H9 (cell line): ENCODE measurements at regions not wholly inside any gene's neighbourhood (a gene's known extent, or its start where the extent isn't known, plus 50 kb on each side); places are given as distances from the start of the nearest gene placed in this dataset.
"Not testable (repeated sequence)": the region's sequence is repeated elsewhere in the genome, so short reads cannot be mapped to it uniquely, and the experiment has no call there.

Experiments
- DNase-seq: peaks from one replicate; pipeline ENCODE4 v3.0.0-alpha.2; 2017
- H2AFZ ChIP-seq: one replicate; pipeline ENCODE4 v1.6.1; 2013; ENCODE audit warnings: mild to moderate bottlenecking, low read length, control low read depth, moderate library complexity
- H2AK5ac ChIP-seq: 2 replicates; pipeline ENCODE4 v1.6.1; 2013; ENCODE audit warnings: low read length, control low read depth, mixed read lengths; ENCODE audit not compliant: insufficient read length
- H2BK120ac ChIP-seq: one replicate; pipeline ENCODE4 v1.6.1; 2013; ENCODE audit warnings: low read depth, mild to moderate bottlenecking, low read length, control low read depth, inconsistent platforms; ENCODE audit not compliant: poor library complexity, severe bottlenecking
- H2BK12ac ChIP-seq: 2 replicates; pipeline ENCODE4 v1.6.1; 2013; ENCODE audit warnings: low read length, control low read depth, mixed read lengths, low read depth; ENCODE audit not compliant: insufficient read length
- H2BK15ac ChIP-seq: 2 replicates; pipeline ENCODE4 v1.6.1; 2013; ENCODE audit warnings: low read depth, low read length, control low read depth
- H2BK20ac ChIP-seq: one replicate; pipeline ENCODE4 v1.6.1; 2013; ENCODE audit warnings: low read depth, mild to moderate bottlenecking, low read length, control low read depth, inconsistent platforms; ENCODE audit not compliant: poor library complexity, severe bottlenecking
- H2BK5ac ChIP-seq: 2 replicates; pipeline ENCODE4 v1.6.1; 2013; ENCODE audit warnings: low read length, control low read depth, mixed read lengths; ENCODE audit not compliant: insufficient read length
- H3K14ac ChIP-seq: 2 replicates; pipeline ENCODE4 v1.6.1; 2013; ENCODE audit warnings: low read length, control low read depth; ENCODE audit not compliant: insufficient read depth
- H3K18ac ChIP-seq: 2 replicates; pipeline ENCODE4 v1.6.1; 2013; ENCODE audit warnings: low read depth, mild to moderate bottlenecking, mixed read lengths, low read length, control low read depth; ENCODE audit not compliant: insufficient read length
- H3K23ac ChIP-seq: 2 replicates; pipeline ENCODE4 v1.6.1; 2013; ENCODE audit warnings: low read length, control low read depth, mixed read lengths, low read depth; ENCODE audit not compliant: insufficient read length
- H3K23me2 ChIP-seq: 2 replicates; pipeline ENCODE4 v1.6.1; 2013; ENCODE audit warnings: low read depth, mild to moderate bottlenecking, mixed read lengths, low read length, control low read depth; ENCODE audit not compliant: insufficient read length, poor library complexity, severe bottlenecking
- H3K27ac ChIP-seq: 2 replicates; pipeline ENCODE4 v1.5.1; 2013; ENCODE audit warnings: low read length, control low read depth, mixed read lengths, low read depth; ENCODE audit not compliant: insufficient read length
- H3K27me3 ChIP-seq: 2 replicates; pipeline ENCODE4 v1.6.1; 2013; ENCODE audit warnings: low read length, control low read depth, inconsistent platforms; ENCODE audit not compliant: insufficient read depth
- H3K4ac ChIP-seq: 2 replicates; pipeline ENCODE4 v1.6.1; 2013; ENCODE audit warnings: low read depth, mild to moderate bottlenecking, control low read depth, inconsistent platforms, low read length, moderate library complexity
- H3K4me1 ChIP-seq: 2 replicates; pipeline ENCODE4 v1.6.1; 2013; ENCODE audit warnings: low read length, control low read depth, inconsistent platforms; ENCODE audit not compliant: insufficient read depth
- H3K4me2 ChIP-seq: 2 replicates; pipeline ENCODE4 v1.6.1; 2013; ENCODE audit warnings: low read length, control low read depth, mixed read lengths; ENCODE audit not compliant: insufficient read length, insufficient read depth
- H3K56ac ChIP-seq: 2 replicates; pipeline ENCODE4 v1.6.1; 2013; ENCODE audit warnings: low read depth, mild to moderate bottlenecking, mixed read lengths, low read length, control low read depth; ENCODE audit not compliant: insufficient read length
- H3K79me1 ChIP-seq: 2 replicates; pipeline ENCODE4 v1.6.1; 2013; ENCODE audit warnings: low read depth, mild to moderate bottlenecking, moderate library complexity, low read length, control low read depth, inconsistent platforms; ENCODE audit not compliant: insufficient read depth, poor library complexity, severe bottlenecking
- H3K79me2 ChIP-seq: 2 replicates; pipeline ENCODE4 v1.6.1; 2013; ENCODE audit warnings: low read length, control low read depth, inconsistent platforms; ENCODE audit not compliant: insufficient read depth
- H3K9ac ChIP-seq: 2 replicates; pipeline ENCODE4 v1.6.1; 2013; ENCODE audit warnings: low read length, control low read depth, mixed read lengths; ENCODE audit not compliant: insufficient read length; ENCODE audit errors: extremely low read depth
- H3K9me3 ChIP-seq: one replicate; pipeline ENCODE4 v1.6.1; 2013; ENCODE audit warnings: low read depth, low read length, inconsistent platforms; ENCODE audit not compliant: control insufficient read depth
- H3T11ph ChIP-seq: one replicate; pipeline ENCODE4 v1.6.1; 2013; ENCODE audit warnings: mild to moderate bottlenecking, low read length, control low read depth, inconsistent platforms
- H4K20me1 ChIP-seq: one replicate; pipeline ENCODE4 v1.6.1; 2013; ENCODE audit not compliant: control insufficient read depth, insufficient read length, insufficient read depth
- H4K5ac ChIP-seq: 2 replicates; pipeline ENCODE4 v1.6.1; 2013; ENCODE audit warnings: low read depth, mild to moderate bottlenecking, mixed read lengths, low read length, control low read depth; ENCODE audit not compliant: insufficient read length
- H4K8ac ChIP-seq: replicated peaks from 2 replicates; pipeline ENCODE4 v1.6.1; 2013; ENCODE audit warnings: low read length, control low read depth, mixed read lengths, low read depth; ENCODE audit not compliant: insufficient read length
- H4K91ac ChIP-seq: 2 replicates; pipeline ENCODE4 v1.6.1; 2013; ENCODE audit warnings: low read depth, mild to moderate bottlenecking, moderate library complexity, mixed read lengths, low read length, control low read depth; ENCODE audit not compliant: insufficient read length
- H3K27ac Mint-ChIP-seq, 3 experiments: 2 replicates in 2 of 3; 3 replicates in 1 of 3; pipeline ENCODE4 v1.8.0; 2020 to 2021; ENCODE audit warnings: mixed read lengths in 3 of 3, mild to moderate bottlenecking in 1 of 3, moderate library complexity in 1 of 3
- H3K27me3 Mint-ChIP-seq: 2 replicates; pipeline ENCODE4 v1.8.0; 2021; ENCODE audit warnings: low read depth, mild to moderate bottlenecking, moderate library complexity, mixed read lengths
- H3K36me3 Mint-ChIP-seq, 3 experiments: 2 replicates in 2 of 3; 3 replicates in 1 of 3; pipeline ENCODE4 v1.8.0; 2020 to 2021; ENCODE audit warnings: low read depth in 3 of 3, mixed read lengths in 3 of 3; ENCODE audit not compliant: insufficient read depth in 1 of 3
- H3K4me1 Mint-ChIP-seq, 2 experiments: 2 replicates each; pipeline ENCODE4 v1.8.0; 2020; ENCODE audit warnings: mixed read lengths in 2 of 2
- H3K4me3 Mint-ChIP-seq, 2 experiments: 2 replicates in 1 of 2; 3 replicates in 1 of 2; pipeline ENCODE4 v1.8.0; 2020 to 2021; ENCODE audit warnings: mild to moderate bottlenecking in 2 of 2, mixed read lengths in 2 of 2, moderate library complexity in 1 of 2
- H3K9me3 Mint-ChIP-seq, 2 experiments: 2 replicates in 1 of 2; 3 replicates in 1 of 2; pipeline ENCODE4 v1.8.0; 2020; ENCODE audit warnings: mild to moderate bottlenecking in 2 of 2, mixed read lengths in 2 of 2, moderate library complexity in 1 of 2
- WGBS: extraction: QIAGEN DNeasy Blood & Tissue Kit; methylation state at CpG from one replicate; pipeline ENCODE4 v1.1.7; 2013; ENCODE audit warnings: missing lambda C conversion rate, low lambda C conversion rate, mixed read lengths; ENCODE audit not compliant: insufficient read length; ENCODE audit errors: extremely low coverage; 5-methylcytosine and 5-hydroxymethylcytosine counted together
- TF ChIP-seq, protein P1 (sequence below): fragments of 200-600 bp; sonication (generic); conservative IDR thresholded peaks from 3 replicates; pipeline ENCODE4 v1.8.0; 2021; ENCODE audit warnings: antibody characterized with exemption, mild to moderate bottlenecking

DNA sequence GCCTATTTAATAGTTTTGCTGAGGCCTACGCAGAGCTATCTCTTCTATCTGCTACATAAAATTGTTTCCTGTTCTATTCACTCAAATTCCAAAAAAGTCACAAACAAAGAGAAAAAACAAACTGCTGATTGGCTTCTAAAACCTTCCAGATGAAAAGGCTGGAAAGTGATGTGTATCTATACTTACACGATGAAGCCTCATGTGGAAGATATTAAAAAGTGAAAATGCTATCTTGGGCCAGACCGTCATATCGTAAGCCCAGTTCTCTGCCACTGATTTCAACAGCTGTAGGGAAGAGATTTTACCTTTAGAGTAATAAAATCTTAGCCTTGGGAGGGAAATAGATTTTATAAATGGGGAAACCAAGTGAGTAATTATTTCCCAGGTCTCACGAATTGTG is 394.8 kb downstream of the KIF20B start:
- Mint-ChIP-seq H3K36me3 (peaks cover 0 to 2% (median 0%) of the 10 kb centered on the region in 3 experiments; a peak in 1 of 7 replicates), H3K27ac (no peak overlapping the region), H3K9me3 (no peaks in the 10 kb centered on the region; a peak in 1 of 5 replicates), H3K27me3 (no peaks in the 10 kb centered on the region), H3K4me1 (peaks cover 19 to 32% of the 10 kb centered on the region in 2 experiments), H3K4me3 (no peak overlapping the region)
- no peak overlapping the region for H3K18ac ChIP-seq
- H3K14ac ChIP-seq: no peak overlapping the region
- H2BK5ac ChIP-seq: no peak overlapping the region
- H3K4me1 ChIP-seq: peaks cover 3% of the 10 kb centered on the region; the same call in 1 of the 2 replicates
- no peaks in the 10 kb centered on the region for H3K79me2 ChIP-seq
- H3K27ac ChIP-seq: no peak overlapping the region
- H2AK5ac ChIP-seq: no peak overlapping the region
- H3K9me3 ChIP-seq: no peaks in the 10 kb centered on the region
- no peak overlapping the region for H3K4me2 ChIP-seq
- WGBS: no CpG with 5 or more reads among the region's 5 CpGs
- no peak overlapping the region for H2AFZ ChIP-seq
- no peak for DNase-seq
- H4K5ac ChIP-seq: no peak overlapping the region
- H3K4ac ChIP-seq: no peak overlapping the region
- no peaks in the 10 kb centered on the region for H3K27me3 ChIP-seq
- no peak overlapping the region for H4K8ac ChIP-seq
- TF ChIP-seq, protein P1, sequence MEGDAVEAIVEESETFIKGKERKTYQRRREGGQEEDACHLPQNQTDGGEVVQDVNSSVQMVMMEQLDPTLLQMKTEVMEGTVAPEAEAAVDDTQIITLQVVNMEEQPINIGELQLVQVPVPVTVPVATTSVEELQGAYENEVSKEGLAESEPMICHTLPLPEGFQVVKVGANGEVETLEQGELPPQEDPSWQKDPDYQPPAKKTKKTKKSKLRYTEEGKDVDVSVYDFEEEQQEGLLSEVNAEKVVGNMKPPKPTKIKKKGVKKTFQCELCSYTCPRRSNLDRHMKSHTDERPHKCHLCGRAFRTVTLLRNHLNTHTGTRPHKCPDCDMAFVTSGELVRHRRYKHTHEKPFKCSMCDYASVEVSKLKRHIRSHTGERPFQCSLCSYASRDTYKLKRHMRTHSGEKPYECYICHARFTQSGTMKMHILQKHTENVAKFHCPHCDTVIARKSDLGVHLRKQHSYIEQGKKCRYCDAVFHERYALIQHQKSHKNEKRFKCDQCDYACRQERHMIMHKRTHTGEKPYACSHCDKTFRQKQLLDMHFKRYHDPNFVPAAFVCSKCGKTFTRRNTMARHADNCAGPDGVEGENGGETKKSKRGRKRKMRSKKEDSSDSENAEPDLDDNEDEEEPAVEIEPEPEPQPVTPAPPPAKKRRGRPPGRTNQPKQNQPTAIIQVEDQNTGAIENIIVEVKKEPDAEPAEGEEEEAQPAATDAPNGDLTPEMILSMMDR: no peak
- no peak overlapping the region for H3K56ac ChIP-seq
- H3K23ac ChIP-seq: no peak overlapping the region
- H2BK20ac ChIP-seq: no peak overlapping the region
- no peak overlapping the region for H2BK12ac ChIP-seq
- no peaks in the 10 kb centered on the region for H4K20me1 ChIP-seq
- H3T11ph ChIP-seq: no peak overlapping the region
- H4K91ac ChIP-seq: no peak overlapping the region
- H3K23me2 ChIP-seq: no peaks in the 10 kb centered on the region
- H3K9ac ChIP-seq: no peak overlapping the region
- no peak overlapping the region for H2BK120ac ChIP-seq
- H2BK15ac ChIP-seq: no peak overlapping the region
- H3K79me1 ChIP-seq: no peaks in the 10 kb centered on the region

GRCh38 chr10:90107581-90107980 is 406.2 kb downstream of the KIF20B start:
- not testable (repeated sequence) for H3K9ac ChIP-seq, H3K14ac ChIP-seq, H2BK20ac ChIP-seq, H3K18ac ChIP-seq, H3K27ac Mint-ChIP-seq, H4K8ac ChIP-seq, H4K20me1 ChIP-seq, H3K4ac ChIP-seq, H3K4me1 ChIP-seq, H2BK15ac ChIP-seq, H3K27me3 Mint-ChIP-seq, H3K4me1 Mint-ChIP-seq, H4K5ac ChIP-seq, H3K4me2 ChIP-seq, H2BK120ac ChIP-seq, H3K79me2 ChIP-seq, H3K4me3 Mint-ChIP-seq, H3K9me3 ChIP-seq, H3K23me2 ChIP-seq, H3K9me3 Mint-ChIP-seq, H3K23ac ChIP-seq, H2BK5ac ChIP-seq, H3K27me3 ChIP-seq, H3K27ac ChIP-seq, H2BK12ac ChIP-seq, H4K91ac ChIP-seq, H3T11ph ChIP-seq, H2AK5ac ChIP-seq, H3K79me1 ChIP-seq, H2AFZ ChIP-seq, H3K36me3 Mint-ChIP-seq, H3K56ac ChIP-seq, DNase-seq
